Astrocyte (in vitro differentiated cells and primary cell): ENCODE measurements at regions not wholly inside any gene's neighbourhood (a gene's known extent, or its start where the extent isn't known, plus 50 kb on each side); places are given as distances from the start of the nearest gene placed in this dataset.

Experiments used
- DNase-seq: peaks from one replicate; pipeline ENCODE4 v3.0.0-alpha.2; 2010; ENCODE audit warnings: low read depth
- FAIRE-seq: peaks from 2 replicates; lab custom pipeline; 2011; peaks lifted over from hg19 to GRCh38; lab: Jason Lieb, UNC
- H2AFZ ChIP-seq: 2 replicates; pipeline ENCODE4 v1.6.0; 2012; ENCODE audit warnings: low read depth, low read length, inconsistent platforms
- H3K27ac ChIP-seq: 2 replicates; pipeline ENCODE4 v1.5.1; 2011; ENCODE audit warnings: low read depth, low read length, inconsistent platforms
- H3K27me3 ChIP-seq: 2 replicates; pipeline ENCODE4 v1.6.0; 2011; ENCODE audit warnings: low read length, inconsistent platforms; ENCODE audit not compliant: insufficient read depth
- H3K36me3 ChIP-seq: 2 replicates; pipeline ENCODE4 v1.5.1; 2011; ENCODE audit warnings: low read length, inconsistent platforms; ENCODE audit not compliant: insufficient read depth
- H3K4me1 ChIP-seq: 2 replicates; pipeline ENCODE4 v1.5.1; 2011; ENCODE audit warnings: low read length, inconsistent platforms; ENCODE audit not compliant: insufficient read depth
- H3K4me2 ChIP-seq: 2 replicates; pipeline ENCODE4 v1.6.0; 2012; ENCODE audit warnings: low read length, inconsistent platforms
- H3K4me3 ChIP-seq: 2 replicates; pipeline ENCODE4 v1.5.1; 2011; ENCODE audit warnings: low read depth, mild to moderate bottlenecking, low read length, inconsistent platforms; ENCODE audit not compliant: insufficient read depth
- H3K79me2 ChIP-seq: 2 replicates; pipeline ENCODE4 v1.6.0; 2012; ENCODE audit warnings: mild to moderate bottlenecking, low read length, inconsistent platforms; ENCODE audit not compliant: insufficient read depth
- H3K9ac ChIP-seq: 2 replicates; pipeline ENCODE4 v1.6.0; 2012; ENCODE audit warnings: mild to moderate bottlenecking, low read length, inconsistent platforms
- H3K9me3 ChIP-seq: 2 replicates; pipeline ENCODE4 v1.5.1; 2012; ENCODE audit warnings: low read depth, mild to moderate bottlenecking, low read length, inconsistent platforms; ENCODE audit not compliant: insufficient read depth
- H4K20me1 ChIP-seq: 2 replicates; pipeline ENCODE4 v1.6.0; 2012; ENCODE audit warnings: low read length, inconsistent platforms; ENCODE audit not compliant: insufficient read depth
- H3K27ac Mint-ChIP-seq: one replicate; pipeline ENCODE4 v1.8.0; 2021; ENCODE audit warnings: mild to moderate bottlenecking, mixed read lengths; ENCODE audit not compliant: unreplicated experiment
- H3K27me3 Mint-ChIP-seq: one replicate; pipeline ENCODE4 v1.8.0; 2021; ENCODE audit warnings: low read depth, mixed read lengths; ENCODE audit not compliant: unreplicated experiment
- H3K36me3 Mint-ChIP-seq: one replicate; pipeline ENCODE4 v1.8.0; 2021; ENCODE audit warnings: low read depth, mixed read lengths; ENCODE audit not compliant: unreplicated experiment
- H3K4me1 Mint-ChIP-seq: one replicate; pipeline ENCODE4 v1.8.0; 2021; ENCODE audit warnings: low read depth, mixed read lengths; ENCODE audit not compliant: unreplicated experiment
- H3K4me3 Mint-ChIP-seq: one replicate; pipeline ENCODE4 v1.8.0; 2021; ENCODE audit warnings: mild to moderate bottlenecking, moderate library complexity, mixed read lengths; ENCODE audit not compliant: unreplicated experiment
- H3K9me3 Mint-ChIP-seq: one replicate; pipeline ENCODE4 v1.8.0; 2021; ENCODE audit warnings: mild to moderate bottlenecking, mixed read lengths; ENCODE audit not compliant: unreplicated experiment
- CTCF ChIP-seq: IDR thresholded peaks from 2 replicates; pipeline ENCODE4 v1.5.1; 2011; ENCODE audit warnings: low read depth, mild to moderate bottlenecking, inconsistent platforms, low read length, moderate library complexity; ENCODE audit not compliant: insufficient read depth
- EZH2 ChIP-seq: IDR thresholded peaks from 2 replicates; pipeline ENCODE4 v1.6.1; 2012; ENCODE audit warnings: mild to moderate bottlenecking, low read length, inconsistent platforms; ENCODE audit not compliant: insufficient read depth

DNA sequence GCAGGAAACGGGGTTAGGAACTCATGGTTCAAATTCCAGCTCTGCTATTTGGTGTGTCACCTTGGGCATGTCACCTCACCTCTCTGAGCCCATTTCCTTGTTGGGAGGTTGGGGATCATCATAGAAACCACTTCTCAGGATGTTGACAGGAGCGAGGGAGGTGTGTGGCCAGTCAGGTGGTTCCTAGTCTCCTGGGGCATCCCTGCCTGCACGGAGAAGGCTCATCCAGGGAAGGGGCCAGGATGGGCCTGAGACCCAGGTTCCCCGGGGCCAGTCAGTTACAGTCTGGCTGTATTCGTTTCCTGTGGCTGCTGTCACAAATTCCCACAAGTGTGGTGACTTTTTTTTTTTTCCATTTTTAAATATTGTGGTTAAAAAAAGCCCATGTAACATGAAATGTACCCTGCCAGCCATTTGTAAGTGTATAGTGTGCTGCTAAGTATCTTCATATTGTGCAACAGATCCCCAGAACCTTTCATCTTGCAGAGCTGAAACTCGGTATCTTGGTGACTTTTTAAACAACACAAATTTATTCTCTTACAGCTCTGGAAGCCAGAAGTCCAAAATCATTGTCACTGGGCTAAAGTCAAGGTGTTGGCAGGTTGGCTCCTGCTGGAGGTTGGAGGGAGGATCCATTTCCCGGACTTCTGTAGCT, 78.7 kb upstream of the UNC5A start:
- FAIRE-seq = no peak
- peaks cover 48% of the 10 kb centered on the region for H3K27me3 Mint-ChIP-seq

DNA sequence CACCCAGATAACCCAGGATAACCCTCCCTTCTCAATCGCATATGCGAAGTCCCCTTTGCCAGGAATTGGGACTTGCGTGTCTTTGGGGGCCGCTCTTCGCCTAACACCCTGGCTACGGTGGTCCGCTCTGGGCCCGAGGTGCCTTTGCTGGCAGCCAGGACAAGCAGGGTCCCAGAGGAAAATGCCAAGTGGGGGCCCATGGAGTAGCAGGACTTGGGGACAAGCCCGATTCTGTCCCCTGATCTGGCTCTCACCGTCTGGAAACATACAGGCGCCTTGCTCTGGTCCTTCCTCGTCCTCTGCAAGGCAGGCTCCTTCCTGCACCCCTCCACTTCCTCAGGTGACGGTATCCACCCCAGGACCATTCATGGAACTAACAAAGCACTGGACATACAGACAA, 78.1 kb upstream of the UNC5A start:
- Histone ChIP-seq H3K4me3 (no peak overlapping the region), H3K4me2 (no peak overlapping the region), H2AFZ (no peak overlapping the region), H3K79me2 (no peaks in the 10 kb centered on the region), H4K20me1 (no peaks in the 10 kb centered on the region), H3K9ac (no peak overlapping the region), H3K9me3 (no peaks in the 10 kb centered on the region), H3K27me3 (peaks cover 19% of the 10 kb centered on the region), H3K36me3 (no peaks in the 10 kb centered on the region), H3K27ac (no peak overlapping the region), H3K4me1 (no peaks in the 10 kb centered on the region)
- Mint-ChIP-seq H3K4me1 (peaks cover 7% of the 10 kb centered on the region), H3K4me3 (no peak overlapping the region), H3K27ac (no peak overlapping the region), H3K36me3 (no peaks in the 10 kb centered on the region), H3K9me3 (no peaks in the 10 kb centered on the region), H3K27me3 (peaks cover 48% of the 10 kb centered on the region)
- FAIRE-seq (no peak), DNase-seq (no peak)
- TF ChIP-seq CTCF (no peak), EZH2 (no peak)

More for the DNA sequence above, 78.7 kb upstream of the UNC5A start:
- Histone ChIP-seq H3K4me1 (no peaks in the 10 kb centered on the region), H3K9me3 (no peaks in the 10 kb centered on the region), H3K79me2 (no peaks in the 10 kb centered on the region), H3K4me3 (no peak overlapping the region), H3K36me3 (no peaks in the 10 kb centered on the region), H3K4me2 (no peak overlapping the region), H2AFZ (no peak overlapping the region), H4K20me1 (no peaks in the 10 kb centered on the region), H3K27ac (no peak overlapping the region), H3K9ac (no peak overlapping the region), H3K27me3 (peaks cover 18% of the 10 kb centered on the region)
- DNase-seq = no peak
- H3K4me3 Mint-ChIP-seq = no peak overlapping the region
- TF ChIP-seq EZH2 (no peak), CTCF (no peak)
- peaks cover under 1% of the 10 kb centered on the region for H3K4me1 Mint-ChIP-seq
- no peaks in the 10 kb centered on the region for H3K9me3 Mint-ChIP-seq
- H3K36me3 Mint-ChIP-seq = no peaks in the 10 kb centered on the region
- no peak overlapping the region for H3K27ac Mint-ChIP-seq

GRCh38 chr5:176732736-176733405, 77.5 kb upstream of the UNC5A start:
- no peak overlapping the region for H3K27ac Mint-ChIP-seq
- peaks cover 19% of the 10 kb centered on the region for H3K27me3 ChIP-seq
- H3K36me3 Mint-ChIP-seq = no peaks in the 10 kb centered on the region
- no peak overlapping the region for H3K4me3 Mint-ChIP-seq
- H3K4me2 ChIP-seq = no peak overlapping the region
- no peak for TF ChIP-seq CTCF
- TF ChIP-seq EZH2 = no peak
- no peak overlapping the region for H2AFZ ChIP-seq
- FAIRE-seq (no peak), DNase-seq (no peak)
- no peaks in the 10 kb centered on the region for H3K36me3 ChIP-seq
- H3K4me3 ChIP-seq = no peak overlapping the region
- H3K79me2 ChIP-seq = no peaks in the 10 kb centered on the region
- peaks cover 45% of the 10 kb centered on the region for H3K27me3 Mint-ChIP-seq
- H3K9me3 ChIP-seq = no peaks in the 10 kb centered on the region
- H3K4me1 Mint-ChIP-seq = peaks cover 8% of the 10 kb centered on the region
- H4K20me1 ChIP-seq = no peaks in the 10 kb centered on the region
- no peaks in the 10 kb centered on the region for H3K4me1 ChIP-seq
- H3K9me3 Mint-ChIP-seq = no peaks in the 10 kb centered on the region
- no peak overlapping the region for H3K27ac ChIP-seq
- H3K9ac ChIP-seq = no peak overlapping the region
